Liver (tissue), 2 donors: ENCODE measurements at regions not wholly inside any gene's neighbourhood (a gene's known extent, or its start where the extent isn't known, plus 50 kb on each side); places are given as distances from the start of the nearest gene placed in this dataset.

Source experiments
- TAF1 ChIP-seq: conservative IDR thresholded peaks from 2 replicates; pipeline ENCODE4 v1.6.1; 2016; ENCODE audit warnings: antibody characterized with exemption, mild to moderate bottlenecking
- YY1 ChIP-seq: IDR thresholded peaks from 2 replicates; pipeline ENCODE4 v1.6.1; 2016; ENCODE audit warnings: antibody characterized with exemption, mild to moderate bottlenecking
- donor health status: healthy.

DNA sequence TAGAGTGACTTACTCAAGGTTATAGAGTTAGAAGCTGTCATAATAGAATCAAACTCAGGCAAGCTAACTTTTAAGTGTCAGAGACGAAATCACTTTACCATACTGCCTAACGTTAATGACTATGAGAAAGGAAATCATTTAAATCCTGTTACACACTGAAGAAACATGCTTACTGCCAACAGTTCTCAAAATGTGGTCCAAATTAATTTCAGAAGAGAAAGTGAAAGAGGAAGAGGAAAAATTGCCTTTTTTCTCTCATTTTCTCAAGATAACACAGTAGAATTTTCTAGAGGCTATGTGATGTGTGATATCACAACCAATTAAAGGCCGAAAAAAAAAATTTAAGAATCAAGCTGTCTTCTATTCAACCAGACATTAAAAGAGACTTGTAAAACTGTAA, 1362.7 kb upstream of the CHAC2 start:
- TF ChIP-seq TAF1 (no peak), YY1 (no peak)
